NCI-H748 treated with DMSO at 0.1 percent for 48 hours (cell line): ENCODE measurements at regions not wholly inside any gene's neighbourhood (a gene's known extent, or its start where the extent isn't known, plus 50 kb on each side); places are given as distances from the start of the nearest gene placed in this dataset.
"Not testable (repeated sequence)": the region's sequence is repeated elsewhere in the genome, so short reads cannot be mapped to it uniquely, and the experiment has no call there.

Source experiments
- DNase-seq: peaks from one replicate; lab custom pipeline; 2025; lab: John Stamatoyannopoulos, UW

DNA sequence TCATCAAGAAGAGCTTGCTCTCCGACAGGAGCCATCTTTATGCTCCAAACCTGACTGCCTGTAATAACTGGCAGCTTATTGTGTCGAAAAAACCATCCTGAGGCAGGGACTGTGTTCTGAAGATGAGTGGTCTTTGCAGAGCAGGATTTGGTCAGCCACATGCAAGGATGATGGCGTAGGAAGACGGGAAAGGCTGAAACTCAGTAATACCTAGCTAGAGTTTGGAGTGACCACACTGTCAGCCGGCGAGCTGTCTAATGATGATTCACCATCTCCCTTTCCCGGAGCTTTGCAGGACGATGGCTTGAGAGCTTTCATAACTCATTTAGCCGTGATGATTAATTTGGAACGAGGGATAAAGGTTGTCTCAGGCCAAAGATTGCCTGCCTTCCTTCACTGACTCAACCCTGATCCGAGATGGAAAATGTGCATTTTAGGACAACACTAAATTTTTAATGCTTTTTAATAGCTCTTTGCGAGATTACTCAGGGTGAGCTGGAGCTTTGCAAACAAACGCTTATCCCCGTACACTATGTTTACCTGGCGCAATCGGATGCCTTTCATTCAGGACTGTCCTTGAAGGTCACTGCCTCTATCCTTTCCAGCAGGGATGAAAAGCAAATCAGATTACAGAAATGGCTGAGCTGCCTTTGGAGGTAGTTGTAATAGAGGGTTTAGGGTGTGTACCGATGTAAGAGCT lies 288.5 kb downstream of the ASMT start:
- DNase-seq = no peak

GRCh38 chrX:1904663-1905218 lies 289.9 kb downstream of the ASMT start:
- DNase-seq = no peak

DNA sequence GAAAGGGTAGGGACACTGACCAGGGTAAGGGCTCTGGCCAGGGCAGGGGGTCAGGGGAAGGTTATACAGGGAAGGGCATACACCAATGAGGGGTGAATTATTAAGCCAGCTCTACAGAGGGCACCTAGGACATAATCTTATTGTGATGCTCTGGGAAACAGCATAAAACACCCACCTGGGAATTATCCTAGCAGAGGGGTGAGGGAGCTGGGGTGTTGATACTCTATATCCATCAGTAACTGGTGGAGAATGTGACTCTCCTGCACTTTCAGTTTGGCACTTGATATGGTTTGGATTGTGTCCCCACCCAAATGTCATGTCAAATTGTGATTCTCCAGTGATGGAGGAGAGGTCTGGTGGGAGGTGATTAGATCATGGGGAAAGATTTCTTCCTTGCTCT lies 291.2 kb downstream of the ASMT start:
- DNase-seq = no peak

GRCh38 chrX:1908996-1909395 lies 294.1 kb downstream of the ASMT start:
- DNase-seq = not testable (repeated sequence)

GRCh38 chrX:1909419-1910206 lies 294.8 kb downstream of the ASMT start:
- DNase-seq = no peak

DNA sequence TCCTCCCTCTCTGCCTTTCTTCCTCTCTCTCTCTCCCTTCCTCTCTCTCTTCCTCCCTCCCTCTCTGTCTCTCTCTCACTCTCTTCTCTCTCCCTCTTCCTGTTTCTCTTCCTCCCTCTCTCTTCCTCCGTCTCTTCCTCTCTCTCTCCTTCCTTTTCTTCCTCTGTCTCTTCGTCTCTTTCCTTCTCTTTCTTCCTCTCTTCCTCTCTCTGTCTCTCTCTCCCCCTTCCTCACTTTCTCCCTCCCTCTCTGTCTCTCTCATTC lies 295.3 kb downstream of the ASMT start:
- no peak for DNase-seq

GRCh38 chrX:1911401-1912128 lies 296.7 kb downstream of the ASMT start:
- no peak for DNase-seq

- no peak for DNase-seq
Observed at GRCh38 chrX:1912193-1912592, 297.3 kb downstream of the ASMT start.

DNA sequence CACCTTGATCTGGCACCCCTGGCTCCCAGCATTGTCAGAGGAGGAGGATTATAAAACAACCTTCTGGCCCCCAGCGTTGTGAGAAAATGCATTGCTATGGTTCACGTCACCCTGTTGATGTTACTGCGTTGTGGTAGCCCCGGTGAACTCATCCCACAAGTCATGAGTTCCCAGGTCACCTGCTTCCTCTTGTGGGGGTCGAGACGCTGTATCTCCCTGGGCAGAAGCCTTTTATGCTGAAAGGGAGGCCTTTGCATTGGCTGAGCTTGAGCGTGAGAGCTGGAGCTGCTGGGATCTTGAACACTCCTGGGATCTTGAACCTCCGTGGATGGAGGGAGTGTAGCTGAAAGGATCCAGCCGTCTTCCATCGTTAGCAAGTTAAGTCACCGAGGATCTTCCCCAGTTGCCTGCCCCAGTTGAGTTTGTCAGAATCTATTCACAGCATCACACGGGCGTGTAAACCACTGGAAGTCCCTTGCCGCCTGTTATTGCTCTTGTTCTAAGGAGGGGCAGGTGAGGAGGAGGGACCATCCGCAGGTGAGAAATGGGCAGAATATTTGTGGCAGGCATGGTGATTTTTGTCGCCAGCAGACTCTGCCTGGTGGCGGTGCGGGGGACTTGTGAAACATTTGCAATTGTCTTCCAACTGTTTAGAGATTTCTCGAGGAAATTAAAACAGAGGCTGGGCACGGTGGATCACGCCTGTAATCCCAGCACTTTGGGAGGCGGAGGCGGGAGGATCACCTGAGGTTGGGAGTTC lies 299.9 kb downstream of the ASMT start:
- no peak for DNase-seq

DNA sequence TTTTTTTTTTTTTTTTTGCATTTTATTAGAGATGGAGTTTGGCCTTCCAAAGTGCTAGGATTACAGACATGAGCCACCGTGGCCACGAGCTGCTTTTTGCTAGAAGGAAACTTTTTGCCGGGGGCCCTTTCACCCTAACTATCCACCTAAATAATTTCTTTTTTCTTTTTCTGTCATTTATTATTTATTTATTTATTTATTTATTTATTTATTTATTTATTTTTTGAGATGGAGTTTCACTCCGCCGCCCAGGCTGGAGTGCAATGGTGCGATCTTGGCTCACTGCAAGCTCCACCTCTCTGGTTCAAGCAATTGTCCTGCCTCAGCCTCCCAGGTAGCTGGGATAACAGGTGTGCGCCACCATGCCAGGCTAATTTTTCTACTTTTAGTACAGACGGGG lies 303.9 kb downstream of the ASMT start:
- DNase-seq = no peak

DNA sequence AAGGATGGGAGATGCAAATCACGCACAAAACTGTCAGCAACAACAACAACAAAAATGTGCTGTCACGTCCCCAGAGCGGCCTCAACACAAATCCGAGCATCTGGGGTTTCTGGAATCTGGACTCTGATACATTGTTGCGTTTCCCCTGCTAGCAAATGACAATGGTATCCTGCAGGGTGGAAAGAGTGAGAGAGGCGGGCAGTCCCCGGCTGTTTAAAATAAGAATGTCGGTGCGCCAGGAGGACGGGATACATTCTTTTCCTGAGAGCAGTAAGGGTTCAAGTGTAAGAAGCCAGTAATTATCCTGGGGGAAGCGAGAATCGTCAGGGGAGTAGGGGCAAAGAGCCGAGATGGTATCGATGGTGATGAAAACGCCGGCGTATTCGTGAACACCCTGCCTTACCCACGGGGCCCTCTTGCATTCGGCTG lies 310.2 kb downstream of the ASMT start:
- DNase-seq = no peak

DNA sequence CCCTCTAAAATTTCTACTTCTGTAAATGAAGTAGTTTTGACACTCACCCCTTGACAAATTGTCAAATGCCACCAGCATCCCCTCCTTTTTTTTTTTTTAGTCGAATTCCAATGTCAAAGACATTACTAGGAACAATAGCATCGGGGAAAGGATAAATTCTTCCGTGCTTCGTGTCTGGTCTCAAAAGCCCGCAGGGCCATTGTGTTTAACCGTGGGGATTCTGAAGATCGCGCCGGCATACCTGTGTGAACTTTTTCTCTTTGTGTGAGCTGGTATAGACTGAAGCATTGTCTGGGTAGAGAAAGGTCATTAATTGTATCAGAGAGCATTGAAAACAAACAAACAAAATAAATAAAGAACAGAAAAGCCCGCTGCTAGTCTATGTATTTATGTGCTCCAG lies 313.9 kb downstream of the ASMT start:
- no peak for DNase-seq

- no peak for DNase-seq
Observed at GRCh38 chrX:1932231-1932630, 317.4 kb downstream of the ASMT start.

- DNase-seq = no peak
Observed at GRCh38 chrX:1933964-1934363, 319.1 kb downstream of the ASMT start.

DNA sequence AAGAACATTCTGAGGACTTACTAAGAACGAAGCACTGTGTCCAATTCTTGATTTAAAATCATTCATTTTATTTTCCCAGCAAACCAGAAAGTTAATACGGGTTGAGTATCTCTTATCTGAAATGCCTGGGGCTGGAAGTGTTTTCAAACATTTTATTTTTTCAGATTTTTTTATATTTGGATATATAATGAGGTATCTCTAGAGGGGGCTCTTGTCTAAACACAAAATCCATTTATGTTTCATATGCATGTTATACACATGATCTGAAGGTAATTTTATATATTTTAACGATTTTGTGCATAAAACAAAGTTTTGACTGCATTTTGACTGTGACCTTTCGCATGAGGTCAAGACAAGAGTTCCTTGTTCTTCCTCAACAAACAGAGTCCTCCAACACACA lies 320.9 kb downstream of the ASMT start:
- no peak for DNase-seq

GRCh38 chrX:1938190-1938589 lies 323.3 kb downstream of the ASMT start:
- no peak for DNase-seq

- no peak for DNase-seq
Observed at GRCh38 chrX:1941321-1941720, 326.5 kb downstream of the ASMT start.

GRCh38 chrX:1945879-1946278 lies 331.0 kb downstream of the ASMT start:
- no peak for DNase-seq

GRCh38 chrX:1946974-1947373 lies 332.1 kb downstream of the ASMT start:
- DNase-seq = no peak
